Thyroid gland (tissue), 4 donors: ENCODE measurements at regions not wholly inside any gene's neighbourhood (a gene's known extent, or its start where the extent isn't known, plus 50 kb on each side); places are given as distances from the start of the nearest gene placed in this dataset.
A peak's percentile ranks its signal among the peaks of the same experiment; 100 is the strongest.
"Not testable (repeated sequence)": the region's sequence is repeated elsewhere in the genome, so short reads cannot be mapped to it uniquely, and the experiment has no call there.

ENCODE experiments used
- DNase-seq, 2 donors: peaks; one replicate each; pipeline ENCODE4 v3.0.0-alpha.2; 2019
- H3K27ac ChIP-seq, 3 donors: fragments of 200-600 bp; sonication (generic); 1 replicate in 2 of 3; 2 replicates in 1 of 3; pipeline ENCODE4 v1.5.1; 2016 to 2019; ENCODE audit warnings: mild to moderate bottlenecking in 1 of 3, moderate library complexity in 1 of 3
- H3K27me3 ChIP-seq: fragments of 200-600 bp; sonication (generic); one replicate; pipeline ENCODE4 v1.5.1; 2019
- H3K36me3 ChIP-seq, 2 donors: fragments of 200-600 bp; sonication (generic); one replicate each; pipeline ENCODE4 v1.5.1; 2016 to 2019
- H3K4me1 ChIP-seq, 2 donors: fragments of 200-600 bp; sonication (generic); one replicate each; pipeline ENCODE4 v1.5.1; 2017 to 2019
- H3K4me3 ChIP-seq, 3 donors: fragments of 200-600 bp; sonication (generic); replicated peaks in 1 of 3; 1 replicate in 2 of 3; 2 replicates in 1 of 3; pipeline ENCODE4 v1.5.1; 2016; ENCODE audit warnings: mild to moderate bottlenecking in 1 of 3
- H3K9me3 ChIP-seq: fragments of 200-600 bp; sonication (generic); one replicate; pipeline ENCODE4 v1.5.1; 2017
- CTCF ChIP-seq, 6 experiments: fragments of 200-600 bp in 3 of 6; fragments of 450-650 bp in 3 of 6; sonication (generic) in 3 of 6; IDR thresholded peaks; one replicate each; pipeline ENCODE4 v1.5.1; 2016 to 2019; ENCODE audit warnings: antibody characterized with exemption in 6 of 6, mild to moderate bottlenecking in 2 of 6, inconsistent platforms in 1 of 6, moderate library complexity in 1 of 6
- POLR2A ChIP-seq, 2 donors: fragments of 450-650 bp; IDR thresholded peaks; one replicate each; pipeline ENCODE4 v1.6.1; 2017; ENCODE audit warnings: antibody characterized with exemption in 2 of 2, mild to moderate bottlenecking in 2 of 2, moderate library complexity in 1 of 2
- WGBS, 2 donors: methylation state at CpG; one replicate each; pipeline ENCODE4 v1.1.5; 2017; 5-methylcytosine and 5-hydroxymethylcytosine counted together
- intact Hi-C: fragments of 100-400 bp; cut with DNase I; formaldehyde crosslinking; loops from one replicate; pipeline ENCODE4 v1.15.1; 2023

GRCh38 chr6:139962654-139963347 lies 588.4 kb upstream of the CITED2 start:
- Histone ChIP-seq H3K4me3 (no peak overlapping the region), H3K9me3 (no peaks in the 10 kb centered on the region), H3K4me1 (peaks cover 64 to 69% of the 10 kb centered on the region in 2 donors), H3K27ac (peak overlapping the region; percentile 83 to 91 (median 89)), H3K36me3 (no peaks in the 10 kb centered on the region), H3K27me3 (no peaks in the 10 kb centered on the region)
- DNase-seq: peak; percentile 37 to 52
- intact Hi-C loops: no loop called here
- WGBS, 2 donors: 76 to 80% methylated on average over 6 of the region's 6 CpGs
- no peak for TF ChIP-seq CTCF (IDR thresholded peaks at IDR 0.05)
- peak in 1 of 2 donors; percentile 20 for TF ChIP-seq POLR2A (IDR thresholded peaks at IDR 0.05)

DNA sequence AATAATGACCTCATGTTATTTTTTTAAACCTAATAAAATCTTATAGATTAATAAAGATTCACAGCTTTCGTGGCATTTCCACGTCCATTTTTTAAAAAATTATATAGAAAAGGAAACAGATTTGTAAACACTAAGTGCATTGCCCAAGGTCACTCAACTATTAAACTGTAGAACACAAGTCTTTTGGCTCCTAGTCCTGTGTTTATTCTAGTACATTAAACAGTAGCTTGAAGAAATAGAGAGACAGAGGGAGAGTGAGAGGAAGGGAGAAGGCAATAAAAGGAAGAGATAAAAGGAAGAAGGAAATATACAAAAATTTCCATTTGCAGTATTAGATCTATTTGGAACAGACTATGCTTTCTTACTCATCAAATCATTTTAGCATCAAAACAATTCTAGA lies 586.7 kb upstream of the CITED2 start:
- Histone ChIP-seq H3K4me3 (no peak overlapping the region), H3K27me3 (no peaks in the 10 kb centered on the region), H3K9me3 (no peaks in the 10 kb centered on the region), H3K36me3 (no peaks in the 10 kb centered on the region), H3K27ac (peak overlapping the region; percentile 83 to 91 (median 89)), H3K4me1 (peaks cover 57 to 60% of the 10 kb centered on the region in 2 donors)
- WGBS, 2 donors: 14 to 33% methylated on average over 2 of the region's 2 CpGs
- DNase-seq: no peak
- intact Hi-C loops: no loop called here
- no peak for TF ChIP-seq POLR2A (IDR thresholded peaks at IDR 0.05)

GRCh38 chr6:139960671-139961070 lies 586.2 kb upstream of the CITED2 start:
- no peaks in the 10 kb centered on the region for H3K36me3 ChIP-seq
- intact Hi-C loops: no loop called here
- WGBS, 2 donors: 34 to 52% methylated on average over 2 of the region's 2 CpGs
- no peaks in the 10 kb centered on the region for H3K9me3 ChIP-seq
- TF ChIP-seq POLR2A (IDR thresholded peaks at IDR 0.05): no peak
- no peak for TF ChIP-seq CTCF (IDR thresholded peaks at IDR 0.05)
- no peak overlapping the region for H3K4me3 ChIP-seq
- DNase-seq: no peak
- peaks cover 51 to 55% of the 10 kb centered on the region in 2 donors for H3K4me1 ChIP-seq
- no peaks in the 10 kb centered on the region for H3K27me3 ChIP-seq
- peak overlapping the region; percentile 83 to 91 (median 89) for H3K27ac ChIP-seq

- 65 to 68% methylated on average over 2 of the region's 2 CpGs for WGBS, 2 donors
- H3K4me1 ChIP-seq: peaks cover 4 to 5% of the 10 kb centered on the region in 2 donors
- H3K27ac ChIP-seq: no peak overlapping the region
- no peaks in the 10 kb centered on the region for H3K27me3 ChIP-seq
- no peak overlapping the region for H3K4me3 ChIP-seq
- no peak for DNase-seq
- TF ChIP-seq POLR2A (IDR thresholded peaks at IDR 0.05) (no peak), CTCF (IDR thresholded peaks at IDR 0.05) (no peak)
- intact Hi-C loops: no loop called here
- H3K9me3 ChIP-seq: no peaks in the 10 kb centered on the region
- no peaks in the 10 kb centered on the region for H3K36me3 ChIP-seq
Observed at GRCh38 chr6:139955366-139956155, 581.1 kb upstream of the CITED2 start.

- no peak for DNase-seq
- H3K4me1 ChIP-seq: no peaks in the 10 kb centered on the region
- no peak for TF ChIP-seq POLR2A (IDR thresholded peaks at IDR 0.05)
- no peak for TF ChIP-seq CTCF (IDR thresholded peaks at IDR 0.05)
- H3K9me3 ChIP-seq: no peaks in the 10 kb centered on the region
- H3K4me3 ChIP-seq: no peak overlapping the region
- intact Hi-C loops: no loop called here
- H3K27me3 ChIP-seq: no peaks in the 10 kb centered on the region
- H3K36me3 ChIP-seq: no peaks in the 10 kb centered on the region
- no peak overlapping the region for H3K27ac ChIP-seq
Observed at GRCh38 chr6:139954463-139955071, 580.1 kb upstream of the CITED2 start.

DNA sequence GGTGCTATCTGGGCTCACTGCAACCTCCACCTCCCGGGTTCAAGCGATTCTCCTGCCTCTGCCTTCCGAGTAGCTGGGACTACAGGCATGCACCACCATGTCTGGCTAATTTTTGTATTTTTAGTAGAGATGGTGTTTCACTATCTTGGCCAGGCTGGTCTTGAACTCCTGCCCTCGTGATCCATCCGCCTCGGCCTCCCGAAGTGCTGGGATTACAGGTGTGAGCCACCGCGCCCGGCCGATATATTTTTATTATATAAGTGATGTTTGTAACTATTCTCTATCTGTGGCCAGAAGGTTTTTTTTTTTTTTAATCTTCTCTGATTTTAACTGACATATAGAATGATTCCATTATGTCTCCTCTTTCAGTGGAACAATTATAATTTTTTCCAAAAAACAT lies 579.3 kb upstream of the CITED2 start:
- H3K36me3 ChIP-seq, H3K27ac ChIP-seq, H3K4me1 ChIP-seq, DNase-seq, H3K9me3 ChIP-seq, H3K27me3 ChIP-seq, H3K4me3 ChIP-seq, intact Hi-C loops: not testable (repeated sequence)
- 92 to 94% methylated on average over 11 of the region's 11 CpGs for WGBS, 2 donors
